ENCODE measurements at regions not wholly inside any gene's neighbourhood (a gene's known extent, or its start where the extent isn't known, plus 50 kb on each side); places are given as distances from the start of the nearest gene placed in this dataset.

DNA sequence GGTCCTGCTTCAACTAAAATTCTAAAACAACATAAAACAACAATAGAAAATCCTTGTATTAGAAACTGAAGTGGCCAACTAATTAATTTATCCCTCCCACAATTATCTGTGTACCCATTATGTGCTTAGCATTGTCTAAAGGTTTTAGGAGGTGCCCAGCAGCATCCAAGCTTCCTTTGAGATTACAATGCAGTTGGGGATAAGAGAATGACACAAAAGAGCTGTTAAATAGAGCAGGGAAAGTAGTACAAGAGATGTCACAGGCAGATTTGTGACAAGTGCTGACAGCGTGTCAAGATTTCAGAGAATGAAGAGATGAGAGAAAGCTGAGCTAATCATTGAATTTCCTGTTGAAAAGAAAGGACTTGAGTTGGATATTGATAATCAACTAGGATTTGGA is 204.8 kb downstream of the OTOR start:
- no peak for TF ChIP-seq MAX (IDR thresholded peaks at IDR 0.05; ENCODE audit: low read depth)
- TF ChIP-seq, protein P1, sequence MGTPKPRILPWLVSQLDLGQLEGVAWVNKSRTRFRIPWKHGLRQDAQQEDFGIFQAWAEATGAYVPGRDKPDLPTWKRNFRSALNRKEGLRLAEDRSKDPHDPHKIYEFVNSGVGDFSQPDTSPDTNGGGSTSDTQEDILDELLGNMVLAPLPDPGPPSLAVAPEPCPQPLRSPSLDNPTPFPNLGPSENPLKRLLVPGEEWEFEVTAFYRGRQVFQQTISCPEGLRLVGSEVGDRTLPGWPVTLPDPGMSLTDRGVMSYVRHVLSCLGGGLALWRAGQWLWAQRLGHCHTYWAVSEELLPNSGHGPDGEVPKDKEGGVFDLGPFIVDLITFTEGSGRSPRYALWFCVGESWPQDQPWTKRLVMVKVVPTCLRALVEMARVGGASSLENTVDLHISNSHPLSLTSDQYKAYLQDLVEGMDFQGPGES (IDR thresholded peaks at IDR 0.05; ENCODE audit: low read depth, low read length) = no peak
- ChIA-PET POLR2A (no interaction called here), CTCF (interaction anchor here (0.9 to 1.4 kb wide), 2 partner anchors 10 to 132 kb away, joined by 3 read pairs; no protein-coding TSS in a partner anchor)

GRCh38 chr20:16953858-16954257 is 205.7 kb downstream of the OTOR start:
- H3K79me2 ChIP-seq (ENCODE audit: insufficient read depth) = no peaks in the 10 kb centered on the region
- no peak overlapping the region for H3K27ac ChIP-seq (ENCODE audit: low read depth in 2 of 2, low read length in 1 of 2)
- no peak overlapping the region for H3K4me2 ChIP-seq
- no peak overlapping the region for H3K9ac ChIP-seq
- TF ChIP-seq, protein P2, sequence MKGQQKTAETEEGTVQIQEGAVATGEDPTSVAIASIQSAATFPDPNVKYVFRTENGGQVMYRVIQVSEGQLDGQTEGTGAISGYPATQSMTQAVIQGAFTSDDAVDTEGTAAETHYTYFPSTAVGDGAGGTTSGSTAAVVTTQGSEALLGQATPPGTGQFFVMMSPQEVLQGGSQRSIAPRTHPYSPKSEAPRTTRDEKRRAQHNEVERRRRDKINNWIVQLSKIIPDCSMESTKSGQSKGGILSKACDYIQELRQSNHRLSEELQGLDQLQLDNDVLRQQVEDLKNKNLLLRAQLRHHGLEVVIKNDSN (IDR thresholded peaks at IDR 0.05; ENCODE audit: borderline replicate concordance, low read depth) = no peak
- no peak for TF ChIP-seq MAX (IDR thresholded peaks at IDR 0.05; ENCODE audit: low read depth)
- no peak for TF ChIP-seq MEF2A (IDR thresholded peaks at IDR 0.05; ENCODE audit: borderline replicate concordance, low read depth)
- no peak for TF ChIP-seq SIN3A (IDR thresholded peaks at IDR 0.05; ENCODE audit: borderline replicate concordance, low read depth, low read length)
- TF ChIP-seq TAF1 (IDR thresholded peaks at IDR 0.05; ENCODE audit: borderline replicate concordance, low read depth, low read length) = no peak
- no peak for TF ChIP-seq FOSL2 (IDR thresholded peaks at IDR 0.05; ENCODE audit: borderline replicate concordance, low read depth)
- no peak for TF ChIP-seq TEAD4 (IDR thresholded peaks at IDR 0.05; ENCODE audit: borderline replicate concordance, insufficient read depth)
- no peak for TF ChIP-seq JUND (IDR thresholded peaks at IDR 0.05)
- no peak for TF ChIP-seq POLR2AphosphoS5 (IDR thresholded peaks at IDR 0.05; ENCODE audit: low read depth, low read length)
- no peak for TF ChIP-seq RAD21 (IDR thresholded peaks at IDR 0.05; ENCODE audit: low read length)
- no peak for TF ChIP-seq ELF1 (IDR thresholded peaks at IDR 0.05)
- TF ChIP-seq EP300 (IDR thresholded peaks at IDR 0.05; ENCODE audit: borderline replicate concordance in 1 of 2, low read depth in 1 of 2, low read length in 1 of 2) = no peak
- H4K20me1 ChIP-seq (ENCODE audit: insufficient read depth) = no peaks in the 10 kb centered on the region
- no peaks in the 10 kb centered on the region for H3K36me3 ChIP-seq (replicated peaks in 1 of 2; ENCODE audit: control insufficient read depth in 1 of 2, insufficient read depth in 2 of 2, low read length in 1 of 2)
- CTCF ChIA-PET = no interaction called here
- no peaks in the 10 kb centered on the region for H3K27me3 ChIP-seq (ENCODE audit: insufficient read depth)
- H3K4me1 ChIP-seq (ENCODE audit: control insufficient read depth in 1 of 2, insufficient read depth in 2 of 2, low read depth in 1 of 2, low read length in 1 of 2) = no peaks in the 10 kb centered on the region
- H3K4me3 ChIP-seq (ENCODE audit: low read depth in 2 of 2, low read length in 1 of 2) = no peak overlapping the region
- WGBS (ENCODE audit: low lambda C conversion rate) = 19% methylated on average over 4 of the region's 4 CpGs
- no peak overlapping the region for H2AFZ ChIP-seq (ENCODE audit: low read depth)
- H3K9me2 ChIP-seq = no peaks in the 10 kb centered on the region
- H3K9me3 ChIP-seq = 0 out of 2 replicates have a peak, but pooled peaks cover 4% of the 10 kb centered on the region
- no peak for DNase-seq
- H3F3A ChIP-seq (replicated peaks; ENCODE audit: insufficient read depth) = no peaks in the 10 kb centered on the region
- POLR2A ChIA-PET = no interaction called here

More for the DNA sequence above, 204.8 kb downstream of the OTOR start:
- H3F3A ChIP-seq (replicated peaks; ENCODE audit: insufficient read depth) = no peaks in the 10 kb centered on the region
- no peaks in the 10 kb centered on the region for H3K4me1 ChIP-seq (ENCODE audit: control insufficient read depth in 1 of 2, insufficient read depth in 2 of 2, low read depth in 1 of 2, low read length in 1 of 2)
- no peak for DNase-seq
- H3K27ac ChIP-seq (ENCODE audit: low read depth in 2 of 2, low read length in 1 of 2) = no peak overlapping the region
- no peaks in the 10 kb centered on the region for H3K9me2 ChIP-seq
- H3K79me2 ChIP-seq (ENCODE audit: insufficient read depth) = no peaks in the 10 kb centered on the region
- H3K4me2 ChIP-seq = no peak overlapping the region
- WGBS (ENCODE audit: low lambda C conversion rate) = 14% methylated on average over 1 of the region's 1 CpG
- H3K36me3 ChIP-seq (replicated peaks in 1 of 2; ENCODE audit: control insufficient read depth in 1 of 2, insufficient read depth in 2 of 2, low read length in 1 of 2) = no peaks in the 10 kb centered on the region
- H3K9ac ChIP-seq = no peak overlapping the region
- H3K9me3 ChIP-seq = 0 out of 2 replicates have a peak, but pooled peaks cover 4% of the 10 kb centered on the region
- H3K27me3 ChIP-seq (ENCODE audit: insufficient read depth) = no peaks in the 10 kb centered on the region
- H3K4me3 ChIP-seq (ENCODE audit: low read depth in 2 of 2, low read length in 1 of 2) = no peak overlapping the region
- H4K20me1 ChIP-seq (ENCODE audit: insufficient read depth) = no peaks in the 10 kb centered on the region
- H2AFZ ChIP-seq (ENCODE audit: low read depth) = no peak overlapping the region

Data from SK-N-SH (cell line).